ENCODE measurements at regions not wholly inside any gene's neighbourhood (a gene's known extent, or its start where the extent isn't known, plus 50 kb on each side); places are given as distances from the start of the nearest gene placed in this dataset.
A peak's percentile ranks its signal among the peaks of the same experiment; 100 is the strongest.

DNA sequence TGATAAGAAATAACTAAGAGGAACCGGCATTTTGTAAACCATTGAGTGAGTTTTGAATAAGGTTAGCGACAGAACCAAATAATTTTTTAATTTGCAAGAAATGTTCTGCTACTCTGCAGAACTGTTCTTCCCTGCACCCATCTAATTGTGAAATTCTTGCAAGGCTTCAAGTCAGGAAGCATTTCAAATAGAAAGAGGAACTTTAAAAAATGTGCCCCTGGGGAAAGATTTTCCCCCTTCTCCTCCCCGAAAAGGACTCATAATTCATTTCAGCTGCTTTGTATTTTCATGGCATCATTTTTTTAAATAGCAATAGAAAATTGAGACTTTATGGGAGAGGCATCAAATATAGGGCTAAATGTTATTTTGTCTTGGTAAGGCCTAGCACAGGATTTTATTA lies 180.9 kb upstream of the ANKRD55 start:
- ChIA-PET POLR2A (no interaction called here), CTCF (interaction anchor here (2.6 kb wide), 1 partner anchor 11 kb away, joined by 10 read pairs; no protein-coding TSS in a partner anchor)
- TF ChIP-seq, protein P1, sequence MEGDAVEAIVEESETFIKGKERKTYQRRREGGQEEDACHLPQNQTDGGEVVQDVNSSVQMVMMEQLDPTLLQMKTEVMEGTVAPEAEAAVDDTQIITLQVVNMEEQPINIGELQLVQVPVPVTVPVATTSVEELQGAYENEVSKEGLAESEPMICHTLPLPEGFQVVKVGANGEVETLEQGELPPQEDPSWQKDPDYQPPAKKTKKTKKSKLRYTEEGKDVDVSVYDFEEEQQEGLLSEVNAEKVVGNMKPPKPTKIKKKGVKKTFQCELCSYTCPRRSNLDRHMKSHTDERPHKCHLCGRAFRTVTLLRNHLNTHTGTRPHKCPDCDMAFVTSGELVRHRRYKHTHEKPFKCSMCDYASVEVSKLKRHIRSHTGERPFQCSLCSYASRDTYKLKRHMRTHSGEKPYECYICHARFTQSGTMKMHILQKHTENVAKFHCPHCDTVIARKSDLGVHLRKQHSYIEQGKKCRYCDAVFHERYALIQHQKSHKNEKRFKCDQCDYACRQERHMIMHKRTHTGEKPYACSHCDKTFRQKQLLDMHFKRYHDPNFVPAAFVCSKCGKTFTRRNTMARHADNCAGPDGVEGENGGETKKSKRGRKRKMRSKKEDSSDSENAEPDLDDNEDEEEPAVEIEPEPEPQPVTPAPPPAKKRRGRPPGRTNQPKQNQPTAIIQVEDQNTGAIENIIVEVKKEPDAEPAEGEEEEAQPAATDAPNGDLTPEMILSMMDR (IDR thresholded peaks at IDR 0.05; ENCODE audit: control extremely low read depth, extremely low read depth, low read depth, missing control alignments) = no peak
- DNase-seq (ENCODE audit: extremely low spot score) = no peak

DNA sequence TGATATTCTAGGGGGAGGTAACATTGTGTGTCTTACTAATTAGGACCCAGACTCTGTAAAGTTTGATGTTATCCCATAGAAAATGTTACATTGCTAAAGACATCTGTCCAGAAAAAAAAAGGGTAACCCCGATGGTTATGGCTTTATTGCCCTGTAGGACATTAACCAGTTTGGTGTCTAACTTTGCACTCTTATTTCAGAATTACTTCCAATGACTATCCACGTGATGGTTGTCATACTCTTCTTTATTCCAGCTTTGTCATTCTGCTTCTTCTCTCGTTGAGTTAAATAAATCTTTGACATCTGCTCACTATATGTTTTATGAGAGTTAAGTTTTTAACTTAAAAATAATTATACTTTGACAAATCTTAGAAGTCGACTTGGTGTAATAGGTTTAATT lies 180.4 kb upstream of the ANKRD55 start:
- CTCF ChIA-PET = interaction anchor here (0.9 to 2.6 kb wide), 4 partner anchors 10 to 98 kb away, joined by 3 to 10 read pairs (median 6); no protein-coding TSS in a partner anchor
- no peak for DNase-seq (ENCODE audit: extremely low spot score)
- TF ChIP-seq, protein P1 (IDR thresholded peaks at IDR 0.05; ENCODE audit: control extremely low read depth, extremely low read depth, low read depth, missing control alignments) = no peak
- POLR2A ChIA-PET = no interaction called here

DNA sequence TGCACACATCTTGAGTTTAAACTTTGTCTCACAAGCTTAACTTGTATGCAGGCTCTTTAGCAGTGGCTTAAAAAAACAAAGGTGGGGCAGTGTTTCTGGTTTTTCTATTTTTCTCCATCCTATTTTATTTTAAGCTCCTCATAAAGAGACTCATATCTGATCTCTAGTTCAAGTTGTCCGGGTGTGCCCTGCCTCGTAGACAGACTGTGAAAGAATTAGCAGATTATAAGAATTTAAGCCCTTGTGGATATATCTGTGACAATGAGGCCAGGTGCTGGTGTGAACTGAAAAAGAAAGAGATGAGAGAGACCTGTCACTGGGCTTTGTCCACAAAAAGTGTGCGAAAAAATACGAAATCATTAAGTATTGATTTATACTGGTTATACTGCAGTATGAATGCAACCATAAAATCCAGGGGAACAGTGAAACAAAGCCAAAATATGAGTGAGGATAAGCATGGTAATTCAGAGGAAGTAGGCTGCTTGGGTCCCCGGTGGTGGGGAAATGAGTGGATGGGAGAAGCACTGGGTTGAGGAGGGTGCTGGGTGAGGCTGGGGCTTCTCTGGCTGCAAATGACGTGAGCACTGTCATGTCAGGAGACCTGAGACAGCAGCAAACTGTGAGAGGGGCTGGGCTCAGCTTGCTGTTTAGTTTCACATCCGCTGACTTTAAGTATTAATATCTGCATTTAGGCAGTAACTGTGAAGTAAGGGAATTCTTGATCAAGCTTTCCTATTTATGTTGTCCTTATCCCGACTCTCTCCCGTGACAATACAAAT lies 179.7 kb upstream of the ANKRD55 start:
- CTCF ChIA-PET = interaction anchor here (0.9 to 2.1 kb wide), 5 partner anchors 8 to 97 kb away, joined by 3 to 8 read pairs (median 4); no protein-coding TSS in a partner anchor
- POLR2A ChIA-PET = no interaction called here
- TF ChIP-seq, protein P1 (IDR thresholded peaks at IDR 0.05; ENCODE audit: control extremely low read depth, extremely low read depth, low read depth, missing control alignments) = no peak

DNA sequence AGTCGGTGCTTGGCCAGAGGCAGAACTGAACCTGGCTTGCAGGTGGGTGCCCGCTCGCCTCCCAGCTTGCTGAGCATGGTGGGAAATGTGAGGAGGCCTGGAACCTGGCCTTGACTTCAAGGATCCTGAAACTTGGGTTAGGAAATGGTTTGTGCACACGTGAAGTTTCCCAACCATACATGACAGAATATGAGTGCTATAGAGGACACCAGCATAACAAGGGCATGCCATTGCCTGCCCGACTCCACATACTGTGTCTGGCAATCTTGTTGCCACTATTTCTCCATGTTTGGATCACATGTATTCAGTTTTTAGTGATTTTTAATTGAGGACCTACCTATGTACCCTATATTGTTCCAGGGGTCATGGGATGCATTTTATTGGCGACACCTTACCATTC lies 177.6 kb upstream of the ANKRD55 start:
- ChIA-PET CTCF (interaction anchor here (1.7 kb wide), 1 partner anchor 10 kb away, joined by 5 read pairs; no protein-coding TSS in a partner anchor), POLR2A (no interaction called here)
- no peak for DNase-seq (ENCODE audit: extremely low spot score)
- TF ChIP-seq, protein P1 (IDR thresholded peaks at IDR 0.05; ENCODE audit: control extremely low read depth, extremely low read depth, low read depth, missing control alignments) = no peak

More for the DNA sequence above, 179.7 kb upstream of the ANKRD55 start:
- DNase-seq (ENCODE audit: extremely low spot score) = peak; percentile 69

DNA sequence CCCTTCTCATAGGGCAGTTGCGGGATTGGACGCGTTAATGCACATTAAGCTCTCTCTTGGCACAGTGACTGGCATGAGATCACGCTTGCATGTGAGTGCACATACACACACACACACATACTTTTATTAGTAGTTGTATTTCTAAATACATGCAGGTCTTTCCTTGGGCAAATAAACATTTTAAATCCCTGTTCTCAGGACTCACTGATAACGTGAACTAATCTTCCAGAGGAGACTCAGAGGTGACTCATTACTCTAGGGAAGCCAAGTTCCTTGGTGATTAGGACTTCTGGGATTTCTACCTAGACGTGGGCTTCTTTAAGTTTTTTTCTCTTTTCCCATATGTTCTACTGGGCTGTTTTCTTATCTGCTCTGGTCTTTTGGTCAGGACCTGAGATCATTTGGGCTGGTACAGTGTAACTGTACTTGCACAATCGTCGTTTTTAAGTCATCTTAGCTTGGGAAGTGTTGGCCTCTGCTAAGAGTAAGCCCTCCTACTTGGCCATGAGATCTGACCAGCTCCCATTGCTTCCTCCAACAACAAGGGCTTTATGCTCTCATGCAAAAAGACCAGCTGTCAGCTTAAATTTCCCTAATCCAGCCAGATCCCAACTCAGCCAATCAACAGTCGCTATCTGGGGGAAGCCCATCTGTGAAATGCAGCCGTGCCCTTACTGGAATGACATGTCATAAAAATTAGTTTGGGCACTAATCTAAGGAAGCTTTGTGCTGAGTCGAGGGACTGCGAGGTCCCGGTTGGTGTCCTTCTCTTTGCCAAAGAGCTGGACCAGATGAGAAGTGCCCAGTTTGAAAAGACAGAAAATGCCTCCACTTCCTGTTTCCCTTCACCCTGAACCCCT lies 176.4 kb upstream of the ANKRD55 start:
- DNase-seq (ENCODE audit: extremely low spot score) = no peak

DNA sequence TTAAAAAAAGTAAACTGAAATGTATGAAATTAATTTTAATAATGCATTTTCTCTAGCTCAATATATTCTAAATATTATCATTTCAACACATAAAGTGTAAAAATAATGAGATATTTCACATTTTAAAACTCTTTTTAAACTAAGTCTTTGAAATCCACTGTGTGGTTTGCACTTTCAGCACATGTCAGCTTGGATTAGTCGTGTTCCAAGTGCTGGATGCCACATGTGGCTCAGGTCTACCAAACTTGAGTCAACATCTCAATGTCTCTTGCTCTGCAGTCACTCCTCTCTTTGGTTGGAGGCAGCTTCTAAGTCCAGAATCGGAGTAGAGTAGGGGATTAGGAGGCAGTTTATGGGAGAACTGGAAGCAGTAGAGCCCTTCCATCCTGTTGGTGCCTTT lies 173.7 kb upstream of the ANKRD55 start:
- DNase-seq (ENCODE audit: extremely low spot score) = no peak
- TF ChIP-seq, protein P1 (IDR thresholded peaks at IDR 0.05; ENCODE audit: control extremely low read depth, extremely low read depth, low read depth, missing control alignments) = no peak
- POLR2A ChIA-PET = no interaction called here
- CTCF ChIA-PET = interaction anchor here (1.6 kb wide), 1 partner anchor 23 kb away, joined by 3 read pairs; no protein-coding TSS in a partner anchor

More for the DNA sequence above, 176.4 kb upstream of the ANKRD55 start:
- TF ChIP-seq, protein P1 (IDR thresholded peaks at IDR 0.05; ENCODE audit: control extremely low read depth, extremely low read depth, low read depth, missing control alignments) = no peak
- CTCF ChIA-PET = interaction anchor here (0.7 to 1.7 kb wide), 3 partner anchors 11 to 157 kb away, joined by 3 to 5 read pairs (median 3); no protein-coding TSS in a partner anchor
- POLR2A ChIA-PET = no interaction called here

Data from GM10248 (cell line).